HG02678 (cell line): ENCODE measurements at regions not wholly inside any gene's neighbourhood (a gene's known extent, or its start where the extent isn't known, plus 50 kb on each side); places are given as distances from the start of the nearest gene placed in this dataset.
"Not testable (repeated sequence)": the region's sequence is repeated elsewhere in the genome, so short reads cannot be mapped to it uniquely, and the experiment has no call there.

Experiments used
- ATAC-seq: cut with Tn5 transposase; IDR thresholded peaks from one replicate; pipeline ENCODE4 v1.9.1; 2021; ENCODE audit warnings: mild to moderate bottlenecking, moderate library complexity; ENCODE audit not compliant: unreplicated experiment

GRCh38 chr9:71632776-71633175, 135.5 kb downstream of the CEMIP2 start:
- ATAC-seq = no peak

GRCh38 chr9:71630377-71630995, 137.8 kb downstream of the CEMIP2 start:
- no peak for ATAC-seq

- ATAC-seq = no peak
These were observed 138.6 kb downstream of the CEMIP2 start for GRCh38 chr9:71629578-71630215.

GRCh38 chr9:71628247-71628646, 140.1 kb downstream of the CEMIP2 start:
- no peak for ATAC-seq

GRCh38 chr9:71627537-71627936, 140.8 kb downstream of the CEMIP2 start:
- no peak for ATAC-seq

GRCh38 chr9:71626395-71626794, 141.9 kb downstream of the CEMIP2 start:
- no peak for ATAC-seq

GRCh38 chr9:71624728-71625127, 143.6 kb downstream of the CEMIP2 start:
- ATAC-seq = no peak

GRCh38 chr9:71620746-71621145, 147.6 kb downstream of the CEMIP2 start:
- ATAC-seq = no peak

GRCh38 chr9:71620331-71620730, 148.0 kb downstream of the CEMIP2 start:
- no peak for ATAC-seq

- no peak for ATAC-seq
These were observed 148.4 kb downstream of the CEMIP2 start for GRCh38 chr9:71619926-71620325.

- ATAC-seq = no peak
These were observed 153.8 kb downstream of the CEMIP2 start for GRCh38 chr9:71614409-71615010.

GRCh38 chr9:71612889-71613288, 155.4 kb downstream of the CEMIP2 start:
- ATAC-seq = no peak

- no peak for ATAC-seq
These were observed 158.9 kb downstream of the CEMIP2 start for GRCh38 chr9:71609448-71609830.

- no peak for ATAC-seq
These were observed 159.4 kb downstream of the CEMIP2 start for GRCh38 chr9:71608825-71609447.

GRCh38 chr9:71608021-71608420, 160.3 kb downstream of the CEMIP2 start:
- no peak for ATAC-seq

GRCh38 chr9:71607461-71607881, 160.8 kb downstream of the CEMIP2 start:
- ATAC-seq = no peak

- ATAC-seq = peak; percentile 92
These were observed 163.9 kb downstream of the CEMIP2 start for GRCh38 chr9:71604197-71605063.

GRCh38 chr9:71602652-71603051, 165.7 kb downstream of the CEMIP2 start:
- ATAC-seq = no peak

GRCh38 chr9:71595762-71596161, 172.6 kb downstream of the CEMIP2 start:
- ATAC-seq = not testable (repeated sequence)

GRCh38 chr9:71594541-71594940, 173.8 kb downstream of the CEMIP2 start:
- no peak for ATAC-seq

- no peak for ATAC-seq
These were observed 175.9 kb downstream of the CEMIP2 start for GRCh38 chr9:71592400-71592799.
